GM12878 (cell line): ENCODE measurements at regions not wholly inside any gene's neighbourhood (a gene's known extent, or its start where the extent isn't known, plus 50 kb on each side); places are given as distances from the start of the nearest gene placed in this dataset.

Experiments
- ATAC-seq: fragments of 200-7000 bp; cut with Tn5 transposase; 3 replicates; pipeline ENCODE4 v1.9.1; 2020; ENCODE audit warnings: mild to moderate bottlenecking, moderate library complexity
- BruUV-seq: library from RNA; stranded (reverse); fragments of 400-500 nt; replicated peaks from 2 replicates; lab custom pipeline; 2021; lab: Mats Ljungman, UMichigan
- CTCF ChIA-PET: fragments of 300-600 bp; sonication (Branson Sonifier 250); formaldehyde crosslinking; extraction: SDS; loops from one replicate; lab custom pipeline; 2021; ENCODE audit warnings: inconsistent platforms; lab: Yijun Ruan, JAX
- POLR2A ChIA-PET: fragments of 350-600 bp; formaldehyde crosslinking; extraction: SDS; loops from one replicate; lab custom pipeline; 2021; ENCODE audit warnings: inconsistent platforms; lab: Charles Lee
- RAD21 ChIA-PET: fragments of 300-600 bp; sonication (Branson Sonifier 250); formaldehyde crosslinking; loops from one replicate; lab custom pipeline; 2023; ENCODE audit warnings: antibody characterized with exemption; ENCODE audit not compliant: unreplicated experiment; lab: Charles Lee
- SMC1A ChIA-PET: fragments of 300-600 bp; sonication (Branson Sonifier 250); formaldehyde crosslinking; loops from one replicate; lab custom pipeline; 2023; ENCODE audit not compliant: unreplicated experiment, uncharacterized antibody; lab: Charles Lee
- DNase-seq: peaks from one replicate; pipeline ENCODE4 v3.0.0-alpha.2; 2011; ENCODE audit warnings: low read depth, low spot score
- FAIRE-seq: peaks from 3 replicates; lab custom pipeline; 2011; peaks lifted over from hg19 to GRCh38; lab: Jason Lieb, UNC
- H2AFZ ChIP-seq: 2 replicates; pipeline ENCODE4 v1.6.0; 2011; ENCODE audit warnings: low read depth, low read length, control low read depth; ENCODE audit not compliant: control insufficient read depth
- H3K27ac ChIP-seq: 2 replicates; pipeline ENCODE4 v1.5.1; 2011; ENCODE audit warnings: control low read depth; ENCODE audit not compliant: control insufficient read depth, insufficient read depth
- H3K27me3 ChIP-seq, 2 experiments: replicated peaks in 1 of 2; 2 replicates each; pipeline versions ENCODE4 v1.6.0 to v1.6.1; 2011; ENCODE audit warnings: low read length in 1 of 2; ENCODE audit not compliant: control insufficient read depth in 2 of 2, insufficient read depth in 2 of 2
- H3K36me3 ChIP-seq, 2 experiments: 2 replicates each; pipeline ENCODE4 v1.5.1; 2011; ENCODE audit warnings: low read length in 1 of 2; ENCODE audit not compliant: control insufficient read depth in 2 of 2, insufficient read depth in 2 of 2
- H3K4me1 ChIP-seq: 2 replicates; pipeline ENCODE4 v1.6.1; 2011; ENCODE audit warnings: mild to moderate bottlenecking, low read length, moderate library complexity, mixed read lengths; ENCODE audit not compliant: control insufficient read depth, insufficient read depth
- H3K4me2 ChIP-seq: 2 replicates; pipeline ENCODE4 v1.6.0; 2011; ENCODE audit warnings: control low read depth; ENCODE audit not compliant: control insufficient read depth, insufficient read depth
- H3K4me3 ChIP-seq: fragments of 200-600 bp; sonication (generic); 2 replicates; pipeline ENCODE4 v1.5.1; 2016
- H3K79me2 ChIP-seq: 2 replicates; pipeline ENCODE4 v1.6.0; 2011; ENCODE audit warnings: low read length; ENCODE audit not compliant: control insufficient read depth, insufficient read depth
- H3K9ac ChIP-seq: 2 replicates; pipeline ENCODE4 v1.8.0; 2011; ENCODE audit warnings: low read length, control low read depth, mixed read lengths; ENCODE audit not compliant: control insufficient read depth, insufficient read depth
- H3K9me3 ChIP-seq: replicated peaks from 3 replicates; pipeline ENCODE4 v1.5.1; 2011; ENCODE audit warnings: mild to moderate bottlenecking, low read length; ENCODE audit not compliant: control insufficient read depth, insufficient read depth
- H4K20me1 ChIP-seq: 2 replicates; pipeline ENCODE4 v1.6.0; 2011; ENCODE audit not compliant: control insufficient read depth, insufficient read depth
- DPF2 ChIP-seq: fragments of 450-650 bp; IDR thresholded peaks from 2 replicates; pipeline ENCODE4 v1.6.1; 2017; ENCODE audit warnings: mild to moderate bottlenecking
- HSF1 ChIP-seq: fragments of 150-350 bp; IDR thresholded peaks from 2 replicates; pipeline ENCODE4 v1.6.1; 2014; ENCODE audit warnings: mild to moderate bottlenecking, low read depth, low read length
- MEF2B ChIP-seq: fragments of 450-650 bp; IDR thresholded peaks from 2 replicates; pipeline ENCODE4 v1.6.1; 2018; ENCODE audit warnings: mild to moderate bottlenecking, moderate library complexity; ENCODE audit not compliant: partially characterized antibody, poor library complexity, severe bottlenecking
- NBN ChIP-seq: fragments of 450-650 bp; IDR thresholded peaks from 2 replicates; pipeline ENCODE4 v1.6.1; 2016
- NFXL1 ChIP-seq: fragments of 450-650 bp; IDR thresholded peaks from 2 replicates; pipeline ENCODE4 v1.6.1; 2017; ENCODE audit warnings: antibody characterized with exemption, mild to moderate bottlenecking, borderline replicate concordance
- NR2C2 ChIP-seq: IDR thresholded peaks from 2 replicates; pipeline ENCODE4 v1.6.1; 2011; ENCODE audit warnings: borderline replicate concordance, low read depth; ENCODE audit not compliant: control insufficient read depth, insufficient read length
- PBX3 ChIP-seq: IDR thresholded peaks from 2 replicates; pipeline ENCODE4 v1.6.1; 2011; ENCODE audit warnings: mild to moderate bottlenecking, low read depth, low read length, moderate library complexity; ENCODE audit not compliant: insufficient replicate concordance
- POLR2A ChIP-seq: IDR thresholded peaks from 2 replicates; pipeline ENCODE4 v1.6.1; 2011; ENCODE audit warnings: low read depth, mild to moderate bottlenecking, low read length
- RCOR1 ChIP-seq: conservative IDR thresholded peaks from 2 replicates; pipeline ENCODE4 v1.6.1; 2012; ENCODE audit warnings: low read depth, low read length, improper control_type of control experiment
- SMAD1 ChIP-seq: fragments of 450-650 bp; IDR thresholded peaks from 2 replicates; pipeline ENCODE4 v1.6.1; 2018; ENCODE audit warnings: mild to moderate bottlenecking, low read depth; ENCODE audit not compliant: partially characterized antibody
- SP1 ChIP-seq: IDR thresholded peaks from one replicate; pipeline ENCODE4 v1.6.1; 2011; ENCODE audit warnings: low read depth, low read length
- ZBTB11 ChIP-seq: fragments of 450-650 bp; formaldehyde crosslinking; IDR thresholded peaks from 2 replicates; pipeline ENCODE4 v1.5.0; 2022; ENCODE audit warnings: mild to moderate bottlenecking, missing genetic modification characterization
- ZNF384 ChIP-seq: IDR thresholded peaks from 2 replicates; pipeline ENCODE4 v1.6.1; 2012; ENCODE audit warnings: low read depth, mild to moderate bottlenecking, low read length, improper control_type of control experiment, borderline replicate concordance
- WGBS: methylation state at CpG from one replicate; pipeline ENCODE4 v1.1.6; 2016; ENCODE audit warnings: low lambda C conversion rate; ENCODE audit not compliant: insufficient replicate concordance, insufficient coverage; ENCODE audit errors: missing lambda C conversion rate; 5-methylcytosine and 5-hydroxymethylcytosine counted together
- in situ Hi-C: fragments of 300-500 bp; cut with MboI; formaldehyde crosslinking; loops from 9 replicates; pipeline ENCODE4 v1.14.3; 2018; ENCODE audit warnings: mixed read lengths
- intact Hi-C: fragments of 100-400 bp; cut with micrococcal nuclease; formaldehyde crosslinking; loops from one replicate; pipeline ENCODE4 v1.14.2; 2022; ENCODE audit not compliant: unreplicated experiment

- TF ChIP-seq SP1 = no peak
- TF ChIP-seq NBN = no peak
- TF ChIP-seq NR2C2 = no peak
- TF ChIP-seq POLR2A = no peak
- no peak for TF ChIP-seq PBX3
- TF ChIP-seq ZNF384 = no peak
- no peak for TF ChIP-seq ZBTB11 (CRISPR knock-in tag)
- no peak for TF ChIP-seq DPF2
Measured at GRCh38 chrY:15324189-15324588, 799.9 kb downstream of the NLGN4Y start (continued).

GRCh38 chrY:15325201-15325600 lies 800.9 kb downstream of the NLGN4Y start:
- no peak for ATAC-seq

More at GRCh38 chrY:15325201-15325600, 800.9 kb downstream of the NLGN4Y start:
- Histone ChIP-seq H3K9ac (no peak overlapping the region), H3K27ac (no peak overlapping the region), H3K9me3 (no peaks in the 10 kb centered on the region), H3K79me2 (no peaks in the 10 kb centered on the region), H3K36me3 (no peaks in the 10 kb centered on the region), H4K20me1 (no peaks in the 10 kb centered on the region), H3K27me3 (no peaks in the 10 kb centered on the region), H3K4me3 (no peak overlapping the region), H3K4me2 (no peak overlapping the region), H2AFZ (no peak overlapping the region), H3K4me1 (no peaks in the 10 kb centered on the region)
- RAD21 ChIA-PET = no interaction called here
- WGBS = no CpG with 5 or more reads among the region's 3 CpGs
- DNase-seq = no peak
- POLR2A ChIA-PET = no interaction called here
- intact Hi-C loops = no loop called here
- CTCF ChIA-PET = no interaction called here
- TF ChIP-seq RCOR1 (no peak), MEF2B (no peak), SMAD1 (no peak), DPF2 (no peak), HSF1 (no peak), NFXL1 (no peak)
- in situ Hi-C loops = no loop called here
- BruUV-seq = no TSS peak
- FAIRE-seq = no peak
- SMC1A ChIA-PET = no interaction called here
